ENCODE measurements at regions not wholly inside any gene's neighbourhood (a gene's known extent, or its start where the extent isn't known, plus 50 kb on each side); places are given as distances from the start of the nearest gene placed in this dataset.

DNA sequence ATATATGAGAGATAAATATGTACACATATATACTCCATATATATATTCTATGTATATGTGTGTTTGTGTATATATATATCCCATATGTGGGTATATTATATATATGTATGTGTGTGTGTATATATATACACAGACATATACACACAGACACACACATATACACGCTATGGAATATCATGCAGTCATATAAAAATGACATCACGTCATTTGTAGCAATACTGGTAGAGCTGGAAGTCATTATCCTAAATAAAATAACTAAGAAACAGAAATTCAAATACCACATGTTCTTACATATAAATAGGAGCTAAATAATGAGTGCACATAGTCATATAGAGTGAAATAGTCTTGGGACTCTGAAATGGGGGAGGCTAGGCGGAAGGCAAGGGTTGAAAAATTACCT lies 1000.2 kb downstream of the LRFN5 start:
- no peaks in the 10 kb centered on the region for H3K27me3 ChIP-seq
- no peak overlapping the region for H3K27ac ChIP-seq
- no peaks in the 10 kb centered on the region for H3K9me3 ChIP-seq
- no peak overlapping the region for H3K4me3 ChIP-seq
- no peaks in the 10 kb centered on the region for H3K36me3 ChIP-seq
- no peak for ATAC-seq
- TF ChIP-seq POLR2AphosphoS5 (IDR thresholded peaks at IDR 0.05): no peak
- no peaks in the 10 kb centered on the region for H3K4me1 ChIP-seq
- WGBS, 2 donors (ENCODE audit: low coverage in 1 of 2): 96 to 97% methylated on average over 3 of the region's 3 CpGs

DNA sequence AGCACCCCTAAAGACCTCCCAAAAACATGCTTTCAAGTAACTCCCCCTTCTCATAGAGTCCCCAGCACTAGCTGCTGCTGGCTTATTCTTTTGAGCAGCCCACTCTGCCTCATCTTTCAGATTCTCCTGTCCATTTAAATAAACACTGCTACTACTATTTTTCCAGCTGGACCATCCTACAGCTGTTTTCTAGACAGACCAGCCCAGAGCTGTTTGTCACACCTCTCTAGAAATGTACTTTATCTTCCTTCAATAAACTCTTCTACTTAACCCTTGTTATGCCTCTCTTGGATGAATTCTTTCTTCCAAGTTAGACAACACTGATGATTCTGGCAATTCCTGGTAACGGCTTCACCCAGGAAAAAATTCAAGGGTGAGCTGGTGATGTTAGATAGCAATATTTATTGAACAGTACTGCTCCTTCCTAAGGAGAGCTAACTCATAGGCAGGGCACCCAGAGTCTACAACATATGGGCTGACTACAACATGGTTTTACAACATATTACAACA lies 995.7 kb downstream of the LRFN5 start:
- no peak overlapping the region for H3K4me3 ChIP-seq
- no peaks in the 10 kb centered on the region for H3K27me3 ChIP-seq
- no peak overlapping the region for H3K27ac ChIP-seq
- 50 to 100% methylated on average over 1 of the region's 1 CpG for WGBS, 2 donors (ENCODE audit: low coverage in 1 of 2)
- no peaks in the 10 kb centered on the region for H3K36me3 ChIP-seq
- TF ChIP-seq, protein P1, sequence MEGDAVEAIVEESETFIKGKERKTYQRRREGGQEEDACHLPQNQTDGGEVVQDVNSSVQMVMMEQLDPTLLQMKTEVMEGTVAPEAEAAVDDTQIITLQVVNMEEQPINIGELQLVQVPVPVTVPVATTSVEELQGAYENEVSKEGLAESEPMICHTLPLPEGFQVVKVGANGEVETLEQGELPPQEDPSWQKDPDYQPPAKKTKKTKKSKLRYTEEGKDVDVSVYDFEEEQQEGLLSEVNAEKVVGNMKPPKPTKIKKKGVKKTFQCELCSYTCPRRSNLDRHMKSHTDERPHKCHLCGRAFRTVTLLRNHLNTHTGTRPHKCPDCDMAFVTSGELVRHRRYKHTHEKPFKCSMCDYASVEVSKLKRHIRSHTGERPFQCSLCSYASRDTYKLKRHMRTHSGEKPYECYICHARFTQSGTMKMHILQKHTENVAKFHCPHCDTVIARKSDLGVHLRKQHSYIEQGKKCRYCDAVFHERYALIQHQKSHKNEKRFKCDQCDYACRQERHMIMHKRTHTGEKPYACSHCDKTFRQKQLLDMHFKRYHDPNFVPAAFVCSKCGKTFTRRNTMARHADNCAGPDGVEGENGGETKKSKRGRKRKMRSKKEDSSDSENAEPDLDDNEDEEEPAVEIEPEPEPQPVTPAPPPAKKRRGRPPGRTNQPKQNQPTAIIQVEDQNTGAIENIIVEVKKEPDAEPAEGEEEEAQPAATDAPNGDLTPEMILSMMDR (IDR thresholded peaks at IDR 0.05): no peak
- TF ChIP-seq POLR2A (IDR thresholded peaks at IDR 0.05) (no peak), POLR2AphosphoS5 (IDR thresholded peaks at IDR 0.05) (no peak), EP300 (IDR thresholded peaks at IDR 0.05) (no peak)
- no peaks in the 10 kb centered on the region for H3K9me3 ChIP-seq
- no peaks in the 10 kb centered on the region for H3K4me1 ChIP-seq
- ATAC-seq: no peak

DNA sequence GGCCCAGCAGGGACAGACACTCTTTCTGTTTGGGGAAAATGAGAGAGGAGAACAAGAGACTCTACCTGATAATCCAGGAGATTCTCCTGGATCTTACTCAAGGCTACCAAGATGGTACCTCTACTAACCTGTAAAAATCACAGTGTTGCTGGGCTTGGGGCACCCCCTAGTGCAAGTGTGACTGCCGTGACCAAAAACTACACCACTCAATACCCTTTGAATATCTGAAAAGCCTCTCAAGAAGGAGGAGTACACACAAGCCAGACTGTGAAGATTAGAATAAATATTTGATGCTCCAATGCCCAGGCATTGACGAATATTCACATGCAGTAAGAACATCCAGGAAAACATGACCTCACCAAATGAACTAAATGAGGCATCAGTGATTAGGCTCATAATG lies 965.4 kb downstream of the LRFN5 start:
- ATAC-seq: no peak
- no peak overlapping the region for H3K27ac ChIP-seq
- no peaks in the 10 kb centered on the region for H3K27me3 ChIP-seq
- H3K9me3 ChIP-seq: peaks cover 0 to 19% (median 0%) of the 10 kb centered on the region in 3 donors
- TF ChIP-seq EP300 (IDR thresholded peaks at IDR 0.05) (no peak), POLR2A (IDR thresholded peaks at IDR 0.05) (no peak), POLR2AphosphoS5 (IDR thresholded peaks at IDR 0.05) (no peak)
- TF ChIP-seq, protein P1 (IDR thresholded peaks at IDR 0.05): no peak
- no peaks in the 10 kb centered on the region for H3K36me3 ChIP-seq
- H3K4me1 ChIP-seq: no peaks in the 10 kb centered on the region
- no peak overlapping the region for H3K4me3 ChIP-seq
- WGBS, 2 donors (ENCODE audit: low coverage in 1 of 2): 82 to 100% methylated on average over 2 of the region's 2 CpGs

DNA sequence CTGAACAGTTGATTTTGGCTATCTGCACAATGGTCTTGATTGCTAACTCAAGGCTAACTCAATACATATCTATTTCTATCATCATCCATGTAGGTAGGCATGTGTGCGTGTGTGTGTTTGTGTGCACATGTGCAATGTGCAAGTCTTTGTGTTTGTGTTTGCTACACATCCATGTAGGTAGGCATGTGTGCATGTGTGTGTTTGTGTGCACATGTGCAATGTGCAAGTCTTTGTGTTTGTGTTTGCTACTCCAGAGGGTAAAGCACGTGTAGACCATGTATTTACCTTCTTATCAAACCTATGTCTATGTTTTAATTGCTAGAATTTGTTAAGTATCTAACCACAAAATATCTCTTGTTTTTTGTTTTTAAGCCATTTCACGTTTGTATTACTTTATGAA lies 962.6 kb downstream of the LRFN5 start:
- H3K4me3 ChIP-seq: no peak overlapping the region
- no peaks in the 10 kb centered on the region for H3K36me3 ChIP-seq
- 73 to 90% methylated on average over 1 to 3 of the region's 3 CpGs for WGBS, 2 donors (ENCODE audit: low coverage in 1 of 2)
- H3K9me3 ChIP-seq: no peaks in the 10 kb centered on the region
- no peaks in the 10 kb centered on the region for H3K4me1 ChIP-seq
- ATAC-seq: no peak
- TF ChIP-seq POLR2AphosphoS5 (IDR thresholded peaks at IDR 0.05) (no peak), EP300 (IDR thresholded peaks at IDR 0.05) (no peak)
- no peak overlapping the region for H3K27ac ChIP-seq
- H3K27me3 ChIP-seq: no peaks in the 10 kb centered on the region

DNA sequence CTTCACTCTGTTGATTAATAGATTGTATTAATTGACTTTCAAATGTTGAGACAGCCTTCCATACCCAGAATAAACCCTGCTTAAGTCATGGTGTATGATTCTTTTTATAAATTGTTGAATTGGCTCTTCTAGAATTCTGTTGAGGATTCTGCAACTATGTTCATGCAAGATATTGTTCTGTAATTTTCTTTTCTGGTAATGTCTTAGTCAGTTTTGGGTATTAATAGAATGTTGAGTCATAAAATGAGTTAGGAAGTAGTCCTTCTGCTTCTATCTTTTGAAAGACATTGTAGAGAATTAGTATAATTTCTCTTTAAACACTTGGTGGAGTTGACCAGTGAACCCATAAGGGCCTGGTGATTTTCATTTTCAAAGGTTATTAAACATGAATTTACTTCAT lies 958.9 kb downstream of the LRFN5 start:
- no peaks in the 10 kb centered on the region for H3K9me3 ChIP-seq
- TF ChIP-seq POLR2AphosphoS5 (IDR thresholded peaks at IDR 0.05) (no peak), EP300 (IDR thresholded peaks at IDR 0.05) (no peak), POLR2A (IDR thresholded peaks at IDR 0.05) (no peak)
- TF ChIP-seq, protein P1 (IDR thresholded peaks at IDR 0.05): no peak
- no peaks in the 10 kb centered on the region for H3K4me1 ChIP-seq
- no peak overlapping the region for H3K27ac ChIP-seq
- H3K27me3 ChIP-seq: no peaks in the 10 kb centered on the region
- no peak overlapping the region for H3K4me3 ChIP-seq
- H3K36me3 ChIP-seq: no peaks in the 10 kb centered on the region
- no peak for ATAC-seq

DNA sequence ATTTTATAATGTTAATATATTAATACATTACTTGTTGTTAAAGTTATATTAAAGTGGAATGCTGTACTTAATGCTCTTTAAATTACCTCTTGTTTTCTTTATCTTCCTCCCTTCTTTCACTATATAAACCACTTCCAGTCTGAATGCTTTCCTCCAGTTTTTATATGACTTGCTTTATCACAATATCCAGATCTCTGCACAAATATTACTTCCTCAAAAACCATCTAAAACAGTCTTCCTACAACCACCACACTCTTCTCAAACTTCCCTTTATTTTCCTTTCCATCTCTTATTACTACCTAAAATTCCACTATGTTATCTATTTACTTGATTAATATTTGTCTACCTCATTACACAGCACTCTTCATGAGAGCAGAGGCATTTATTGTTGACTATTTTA lies 956.6 kb downstream of the LRFN5 start:
- no peak for ATAC-seq
- H3K36me3 ChIP-seq: no peaks in the 10 kb centered on the region

More for the DNA sequence above, 956.6 kb downstream of the LRFN5 start:
- no peaks in the 10 kb centered on the region for H3K27me3 ChIP-seq
- H3K27ac ChIP-seq: no peak overlapping the region
- H3K9me3 ChIP-seq: peaks cover 0 to 5% (median 0%) of the 10 kb centered on the region in 3 donors
- H3K4me1 ChIP-seq: no peaks in the 10 kb centered on the region
- TF ChIP-seq, protein P1 (IDR thresholded peaks at IDR 0.05): no peak
- TF ChIP-seq POLR2AphosphoS5 (IDR thresholded peaks at IDR 0.05) (no peak), EP300 (IDR thresholded peaks at IDR 0.05) (no peak), POLR2A (IDR thresholded peaks at IDR 0.05) (no peak)
- no peak overlapping the region for H3K4me3 ChIP-seq

Measured in gastroesophageal sphincter (tissue), 4 donors.